HG03025 (cell line): ENCODE measurements at regions not wholly inside any gene's neighbourhood (a gene's known extent, or its start where the extent isn't known, plus 50 kb on each side); places are given as distances from the start of the nearest gene placed in this dataset.
"Not testable (repeated sequence)": the region's sequence is repeated elsewhere in the genome, so short reads cannot be mapped to it uniquely, and the experiment has no call there.

ENCODE experiments used
- ATAC-seq: cut with Tn5 transposase; IDR thresholded peaks from one replicate; pipeline ENCODE4 v1.9.1; 2021; ENCODE audit warnings: mild to moderate bottlenecking, moderate library complexity; ENCODE audit not compliant: unreplicated experiment, low FRiP score

GRCh38 chr10:3580565-3580964 lies 204.4 kb downstream of the KLF6 start:
- no peak for ATAC-seq

- ATAC-seq, result no peak
Measured at GRCh38 chr10:3579845-3580244, 205.2 kb downstream of the KLF6 start.

- ATAC-seq, result no peak
Measured at GRCh38 chr10:3578682-3579081, 206.3 kb downstream of the KLF6 start.

DNA sequence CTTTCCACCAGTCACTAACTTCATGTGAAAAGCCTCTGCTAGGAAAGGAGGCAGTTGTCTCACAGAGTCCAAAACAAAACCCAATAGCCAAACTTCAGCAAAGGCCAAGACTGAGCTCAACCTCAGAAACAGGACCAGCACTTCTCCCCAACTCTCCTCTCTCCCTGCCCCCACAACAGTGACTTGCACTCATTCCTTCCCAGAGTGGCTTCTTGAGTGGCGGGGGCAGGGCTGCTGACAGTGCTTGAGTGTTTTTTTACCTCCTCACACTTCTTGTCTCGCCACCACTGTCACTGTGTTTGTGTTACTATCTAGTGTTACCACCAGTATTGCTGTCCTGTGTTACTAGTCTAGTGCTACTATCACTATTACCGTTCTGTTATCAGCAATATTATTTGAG lies 206.8 kb downstream of the KLF6 start:
- no peak for ATAC-seq

DNA sequence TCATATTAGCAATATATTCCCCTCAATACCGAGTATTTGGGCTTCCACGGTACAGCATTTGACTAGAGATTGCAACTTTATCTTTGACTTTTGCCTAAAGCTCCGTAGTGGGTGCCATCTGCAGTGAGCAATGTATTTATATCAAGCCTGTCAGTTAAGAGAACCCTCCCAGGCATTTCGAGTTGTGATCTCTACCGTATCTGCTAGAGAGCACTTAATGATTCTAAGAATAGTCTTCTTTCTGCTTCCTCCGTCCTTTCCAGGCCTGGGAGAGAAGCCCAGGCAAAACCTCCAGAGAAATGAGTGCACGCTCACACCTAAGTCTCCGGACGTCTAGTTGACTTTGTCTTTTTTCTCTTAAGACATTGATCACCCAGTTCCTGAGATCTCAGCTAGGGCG lies 210.6 kb downstream of the KLF6 start:
- no peak for ATAC-seq

GRCh38 chr10:3573498-3573897 lies 211.5 kb downstream of the KLF6 start:
- ATAC-seq, result no peak

- no peak for ATAC-seq
Measured at GRCh38 chr10:3571310-3571825, 213.6 kb downstream of the KLF6 start.

DNA sequence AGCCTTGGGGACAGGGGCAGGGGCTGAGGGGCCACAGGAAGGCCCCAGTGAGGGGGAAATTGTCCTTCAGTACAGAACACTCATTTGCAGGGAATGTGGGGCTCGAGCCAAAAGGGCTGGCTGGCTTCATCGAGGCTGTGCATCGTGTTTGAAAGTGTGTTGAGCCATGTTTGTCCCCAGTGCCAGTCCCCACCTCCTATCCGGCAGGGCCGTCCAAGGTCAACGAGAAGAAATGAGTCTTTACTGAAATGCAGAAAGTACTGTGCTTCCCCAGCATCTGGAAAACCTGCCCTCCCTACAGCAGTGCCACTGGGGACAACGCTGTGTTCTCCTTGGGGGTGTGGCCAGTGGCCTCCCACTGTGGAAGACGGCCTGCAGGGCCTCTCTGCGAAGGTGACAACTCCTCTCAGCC lies 214.1 kb downstream of the KLF6 start:
- no peak for ATAC-seq

GRCh38 chr10:3570131-3570729 lies 214.8 kb downstream of the KLF6 start:
- no peak for ATAC-seq

- ATAC-seq, result no peak
Measured at GRCh38 chr10:3568983-3569382, 216.0 kb downstream of the KLF6 start.

DNA sequence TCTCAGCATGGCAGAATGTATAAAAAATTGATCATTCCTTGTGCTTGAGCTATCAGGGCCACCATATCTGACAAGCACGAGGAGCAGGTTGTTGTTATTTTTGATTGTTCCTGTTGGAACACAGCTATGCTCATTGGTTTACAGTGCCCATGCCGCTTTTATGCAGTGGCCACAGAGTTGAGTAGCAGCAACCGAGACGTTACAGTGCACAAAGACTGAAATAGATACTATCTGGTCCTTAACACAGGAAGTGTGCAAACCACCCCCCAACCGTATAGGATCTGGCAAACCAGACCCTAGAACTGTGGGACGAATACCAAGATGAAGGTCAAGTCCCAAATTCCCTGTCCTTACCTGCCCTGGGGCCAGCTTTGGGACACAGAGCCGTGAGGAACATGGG lies 216.6 kb downstream of the KLF6 start:
- ATAC-seq, result no peak

DNA sequence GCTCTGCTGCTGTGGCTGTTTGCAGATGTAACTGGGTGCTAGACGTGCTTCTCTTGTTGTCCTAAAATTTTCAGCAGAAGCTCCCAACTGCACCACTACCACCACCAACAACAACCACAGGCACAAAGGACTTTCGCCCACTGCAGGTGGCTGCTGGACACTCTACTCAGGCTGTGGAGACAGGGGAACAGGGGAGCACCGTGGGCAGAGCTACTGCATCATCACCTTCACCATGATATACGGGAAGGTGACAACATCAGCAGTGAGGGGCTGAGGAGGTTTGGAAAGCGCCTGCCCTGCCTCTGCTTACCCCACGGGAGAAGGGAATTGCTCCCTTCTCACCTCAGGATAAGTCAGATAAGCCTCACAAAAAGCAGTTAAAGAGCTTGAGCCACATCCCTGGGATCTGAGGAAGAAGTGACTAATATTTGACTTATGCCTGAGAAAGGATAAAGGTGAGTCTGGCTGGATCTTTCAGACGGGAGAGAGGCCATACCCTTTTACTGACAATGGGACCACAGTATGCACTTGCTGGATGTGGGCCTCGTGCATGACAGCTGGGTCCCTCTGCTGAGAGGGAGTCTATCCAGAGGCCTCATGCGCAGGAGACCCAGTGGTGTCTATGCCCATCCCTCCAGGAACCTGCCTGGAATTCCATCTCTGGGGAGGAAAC lies 217.6 kb downstream of the KLF6 start:
- no peak for ATAC-seq

- ATAC-seq, result no peak
Measured at GRCh38 chr10:3566627-3567026, 218.4 kb downstream of the KLF6 start.

DNA sequence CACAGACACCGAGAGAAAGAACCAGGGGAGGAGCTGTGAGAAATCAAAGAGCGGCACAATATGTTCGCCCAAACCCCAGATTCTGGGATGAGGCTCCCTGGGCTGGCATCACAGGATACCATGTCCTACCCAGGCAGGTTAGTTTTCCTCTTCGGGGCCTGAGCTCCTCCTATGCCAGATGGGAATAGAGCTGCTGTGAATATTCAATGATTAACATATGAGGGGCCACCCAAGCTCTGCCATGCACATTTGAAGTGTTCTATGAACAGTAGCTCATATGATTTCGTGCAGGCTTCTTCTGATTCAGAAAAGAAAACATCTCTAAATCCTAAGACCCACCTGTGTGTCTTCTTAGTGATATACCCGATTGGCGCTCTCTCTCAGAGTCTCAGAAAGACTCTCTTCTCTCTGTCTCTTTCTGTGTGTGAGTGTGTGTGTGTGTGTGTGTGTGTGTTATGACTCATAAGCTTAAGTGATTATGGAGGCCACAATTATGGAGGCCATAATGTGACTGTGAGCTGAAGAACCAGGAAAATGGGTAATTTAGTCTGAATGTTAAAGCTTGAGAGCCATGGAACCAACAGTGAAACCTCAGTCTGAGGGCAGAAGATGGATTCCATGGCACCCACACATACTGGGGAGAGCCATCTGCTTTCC lies 220.5 kb downstream of the KLF6 start:
- no peak for ATAC-seq

- no peak for ATAC-seq
Measured at GRCh38 chr10:3563298-3563697, 221.7 kb downstream of the KLF6 start.

GRCh38 chr10:3560628-3561027 lies 224.4 kb downstream of the KLF6 start:
- ATAC-seq, result not testable (repeated sequence)

- no peak for ATAC-seq
Measured at GRCh38 chr10:3559527-3559926, 225.5 kb downstream of the KLF6 start.

- no peak for ATAC-seq
Measured at GRCh38 chr10:3559011-3559410, 226.0 kb downstream of the KLF6 start.

DNA sequence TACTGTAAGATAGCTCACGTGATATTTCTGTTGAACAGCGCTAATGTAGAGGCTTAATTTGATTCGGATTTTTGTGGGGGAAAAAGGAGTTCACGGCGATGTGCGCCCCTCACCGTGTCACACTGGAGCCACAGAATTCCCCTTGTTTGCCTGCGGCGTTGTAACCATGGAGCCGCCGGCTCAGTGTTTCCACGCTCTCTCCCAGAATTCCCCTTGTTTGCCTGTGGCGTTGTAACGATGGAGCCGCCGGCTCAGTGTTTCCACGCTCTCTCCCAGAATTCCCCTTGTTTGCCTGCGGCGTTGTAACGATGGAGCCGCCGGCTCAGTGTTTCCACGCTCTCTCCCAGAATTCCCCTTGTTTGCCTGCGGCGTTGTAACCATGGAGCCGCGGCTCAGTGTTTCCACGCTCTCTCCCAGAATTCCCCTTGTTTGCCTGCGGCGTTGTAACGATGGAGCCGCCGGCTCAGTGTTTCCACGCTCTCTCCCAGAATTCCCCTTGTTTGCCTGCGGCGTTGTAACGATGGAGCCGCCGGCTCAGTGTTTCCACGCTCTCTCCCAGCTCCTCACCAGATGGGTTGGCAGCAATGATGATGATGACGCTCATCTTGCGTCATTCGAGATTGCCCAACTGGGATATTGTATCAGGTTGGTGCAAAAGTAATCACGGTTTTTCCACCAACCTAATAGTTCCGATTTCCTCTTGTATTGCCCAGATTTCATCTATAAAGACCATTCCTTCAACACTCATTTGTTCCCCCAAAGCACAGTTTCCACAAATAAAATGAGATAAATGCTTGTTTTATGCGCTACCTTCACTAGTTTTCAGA lies 228.6 kb downstream of the KLF6 start:
- not testable (repeated sequence) for ATAC-seq

GRCh38 chr10:3554121-3554522 lies 230.9 kb downstream of the KLF6 start:
- ATAC-seq, result no peak

DNA sequence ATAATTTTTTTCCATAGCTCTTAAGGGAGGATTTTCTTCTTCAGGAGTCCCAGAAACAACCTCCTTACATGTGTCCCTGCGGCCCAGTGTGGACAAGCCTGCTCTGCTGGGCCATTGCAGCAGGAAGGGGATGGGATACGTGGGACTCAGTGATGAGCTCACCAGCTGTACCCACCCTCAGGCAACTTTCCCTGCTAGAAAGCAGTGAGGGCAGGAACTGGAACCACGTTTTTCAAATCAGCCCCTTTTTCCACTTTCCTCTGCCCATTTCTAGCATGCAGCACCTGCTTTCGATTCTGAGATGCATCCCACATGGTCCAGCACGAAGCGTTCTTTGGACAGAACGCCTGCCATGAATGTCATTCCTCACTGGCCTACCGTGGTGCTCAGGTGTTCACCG lies 232.7 kb downstream of the KLF6 start:
- no peak for ATAC-seq
